NCI-H128 (cell line): ENCODE measurements at regions not wholly inside any gene's neighbourhood (a gene's known extent, or its start where the extent isn't known, plus 50 kb on each side); places are given as distances from the start of the nearest gene placed in this dataset.

ENCODE experiments used
- DNase-seq: peaks from one replicate; lab custom pipeline; 2025; ENCODE audit not compliant: unreplicated experiment; lab: John Stamatoyannopoulos, UW

DNA sequence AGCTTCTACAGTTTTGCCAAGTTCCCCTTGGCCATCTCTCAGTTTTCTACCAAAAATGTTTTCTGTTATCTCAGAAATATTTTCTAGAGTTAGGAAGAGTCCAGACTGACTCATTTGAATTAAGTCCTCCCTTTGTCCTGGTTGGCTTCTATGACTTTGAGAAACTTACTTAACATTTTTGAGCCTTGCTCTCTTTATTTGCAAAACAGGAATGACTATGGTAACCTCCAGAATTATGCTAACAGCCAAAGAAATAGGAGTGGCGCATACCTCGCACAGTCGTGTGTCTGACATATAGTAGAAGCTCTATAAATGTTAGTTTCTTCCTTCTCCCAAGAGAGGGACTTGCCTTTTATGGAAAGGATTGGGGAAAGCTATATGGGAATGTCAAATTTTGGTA lies 841.1 kb downstream of the TSN start:
- no peak for DNase-seq

DNA sequence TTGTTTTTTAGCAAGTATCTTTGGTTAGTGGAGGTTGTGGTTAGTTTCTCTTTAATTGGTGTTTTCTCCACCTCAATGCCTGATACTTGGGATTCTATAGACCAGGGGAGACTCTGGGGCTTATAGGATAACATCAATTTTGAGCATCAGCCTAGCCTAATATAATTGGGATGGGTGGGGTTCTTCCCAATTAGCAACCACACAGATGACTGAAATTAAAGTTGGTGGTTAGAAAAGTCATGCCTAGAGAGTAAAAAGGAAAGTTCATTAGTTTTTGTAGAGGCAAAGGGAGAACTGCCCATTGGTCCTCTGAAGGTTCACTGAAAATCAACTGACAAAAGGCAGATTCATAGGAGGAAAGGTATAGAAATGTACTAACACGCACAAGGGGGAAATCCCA lies 843.3 kb downstream of the TSN start:
- no peak for DNase-seq

GRCh38 chr2:122610948-122611609 lies 855.6 kb downstream of the TSN start:
- no peak for DNase-seq

GRCh38 chr2:122622934-122623333 lies 867.5 kb downstream of the TSN start:
- no peak for DNase-seq

DNA sequence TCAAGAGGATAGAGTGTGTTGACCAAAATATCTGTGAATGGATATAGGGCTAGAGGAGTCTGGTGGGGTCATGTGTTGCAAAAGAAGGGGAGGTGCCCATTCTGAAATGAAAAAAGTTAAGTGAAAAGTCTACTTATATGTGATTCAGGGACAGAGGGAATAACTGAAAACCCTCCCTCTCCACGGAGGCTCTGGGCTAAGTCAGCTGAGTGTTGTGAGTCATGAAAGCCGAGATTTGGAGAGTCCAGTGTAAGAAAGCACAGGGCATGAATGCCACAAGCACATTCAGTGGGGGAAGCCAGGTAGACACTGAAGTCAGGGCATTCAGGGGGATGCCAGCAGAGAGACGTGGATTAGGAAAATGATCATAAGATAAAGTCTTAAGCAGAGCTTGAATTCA lies 871.9 kb downstream of the TSN start:
- DNase-seq, result no peak

GRCh38 chr2:122634256-122634655 lies 878.8 kb downstream of the TSN start:
- DNase-seq, result no peak

DNA sequence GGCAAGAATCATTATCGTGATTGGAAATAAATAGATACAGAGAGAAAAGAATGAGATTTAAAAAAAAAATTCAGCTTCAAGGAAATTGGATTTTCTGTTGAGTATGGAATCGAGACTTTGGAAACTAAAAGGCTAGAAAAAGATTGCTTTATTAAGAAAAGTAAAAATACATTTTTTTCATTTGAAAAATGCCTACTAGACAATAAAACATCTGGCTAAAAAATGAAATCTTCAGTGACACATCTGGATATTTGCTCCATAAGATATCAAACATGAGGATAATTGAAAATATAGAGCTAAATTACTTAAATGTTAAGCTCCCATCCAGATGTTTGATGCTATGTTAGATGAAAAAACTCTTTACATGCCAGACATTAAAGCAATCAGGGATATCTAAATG lies 879.5 kb downstream of the TSN start:
- no peak for DNase-seq

- DNase-seq, result no peak
Observed at GRCh38 chr2:122635686-122636085, 880.2 kb downstream of the TSN start.

- no peak for DNase-seq
Observed at GRCh38 chr2:122636097-122636496, 880.6 kb downstream of the TSN start.

DNA sequence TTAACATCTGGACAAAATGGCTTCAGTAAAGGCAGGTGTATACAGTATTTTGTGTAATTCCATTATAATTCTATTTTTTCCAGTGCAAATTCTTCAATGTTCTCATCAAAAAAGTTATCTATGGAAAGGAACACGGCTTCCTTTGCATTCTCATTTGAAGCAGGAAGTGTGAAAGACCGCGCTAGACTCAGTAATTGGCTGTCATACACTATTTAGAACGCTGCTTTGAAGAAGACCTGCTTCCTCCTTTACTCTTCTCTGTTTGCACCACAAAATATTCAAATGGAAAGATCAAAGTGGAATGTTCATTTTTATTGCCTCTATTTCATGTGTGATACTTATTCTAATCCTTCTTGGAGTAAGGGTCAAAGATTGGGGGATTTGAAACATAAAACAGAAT lies 883.7 kb downstream of the TSN start:
- DNase-seq, result no peak

GRCh38 chr2:122639711-122640110 lies 884.3 kb downstream of the TSN start:
- DNase-seq, result no peak

DNA sequence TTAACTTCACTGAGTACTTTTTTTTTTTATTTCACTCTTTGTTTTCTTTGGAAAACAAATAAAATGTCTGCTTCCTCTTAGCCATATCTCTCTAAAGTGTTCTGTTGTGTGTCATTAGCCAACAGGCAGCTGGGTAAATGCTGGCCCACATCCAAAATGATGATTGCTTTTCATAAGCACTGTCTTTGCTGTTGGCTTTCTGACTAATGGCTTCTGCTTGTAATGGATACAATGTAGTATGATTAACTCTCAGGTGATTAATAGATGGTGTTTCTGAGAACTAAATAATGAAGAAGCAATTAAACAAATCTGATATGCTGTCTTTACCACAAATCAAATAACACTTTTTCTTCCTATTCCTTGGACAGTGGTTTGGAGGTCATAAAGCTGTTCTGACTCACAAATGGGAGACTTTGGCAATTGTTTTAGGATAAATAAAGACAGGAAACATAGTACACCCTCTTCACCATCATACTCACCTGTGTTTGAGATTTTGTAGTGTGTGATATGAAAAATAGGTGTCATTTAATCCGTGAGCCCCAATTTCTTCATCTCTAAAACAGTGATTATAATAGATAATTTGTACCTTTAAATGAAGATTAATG lies 888.4 kb downstream of the TSN start:
- DNase-seq, result peak; percentile 83

- no peak for DNase-seq
Observed at GRCh38 chr2:122651236-122651635, 895.8 kb downstream of the TSN start.

DNA sequence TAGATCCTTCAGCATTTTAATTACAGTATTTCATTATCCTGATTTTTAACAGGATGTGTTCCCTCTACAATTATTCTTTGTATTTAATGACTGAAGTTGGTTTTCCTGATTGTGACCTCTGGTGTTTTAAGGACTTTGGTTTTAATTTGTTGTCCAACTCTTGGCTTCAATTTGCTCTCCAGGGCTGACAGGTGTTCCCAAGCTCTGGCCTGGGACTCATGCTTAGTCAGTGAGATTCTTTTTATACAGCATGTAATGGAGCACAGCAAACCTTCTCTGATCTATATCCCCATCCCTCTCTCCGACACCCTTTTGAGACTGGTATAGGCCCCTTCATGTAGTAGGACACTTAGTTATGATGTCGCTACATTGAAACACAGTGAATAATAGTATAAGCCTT lies 896.3 kb downstream of the TSN start:
- no peak for DNase-seq

DNA sequence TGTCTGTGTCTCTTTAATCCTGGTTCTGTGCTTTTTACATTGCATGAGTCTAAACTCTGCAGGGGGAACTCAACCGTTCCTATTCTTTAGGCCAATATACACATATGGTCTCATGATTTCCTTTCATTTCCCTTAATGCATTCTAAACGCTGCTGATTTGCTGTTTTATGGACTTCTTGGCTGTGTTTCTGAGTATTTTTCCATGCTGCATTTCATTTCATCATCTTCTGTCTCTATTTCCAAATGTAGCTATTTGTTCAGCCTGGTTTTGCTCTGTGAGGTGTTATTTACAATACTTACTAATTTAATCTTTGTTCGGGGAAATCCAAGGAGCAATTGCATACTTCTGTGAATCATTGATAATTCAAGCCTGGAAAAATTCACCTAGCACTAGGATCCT lies 897.2 kb downstream of the TSN start:
- DNase-seq, result no peak

GRCh38 chr2:122656403-122656802 lies 901.0 kb downstream of the TSN start:
- DNase-seq, result no peak

DNA sequence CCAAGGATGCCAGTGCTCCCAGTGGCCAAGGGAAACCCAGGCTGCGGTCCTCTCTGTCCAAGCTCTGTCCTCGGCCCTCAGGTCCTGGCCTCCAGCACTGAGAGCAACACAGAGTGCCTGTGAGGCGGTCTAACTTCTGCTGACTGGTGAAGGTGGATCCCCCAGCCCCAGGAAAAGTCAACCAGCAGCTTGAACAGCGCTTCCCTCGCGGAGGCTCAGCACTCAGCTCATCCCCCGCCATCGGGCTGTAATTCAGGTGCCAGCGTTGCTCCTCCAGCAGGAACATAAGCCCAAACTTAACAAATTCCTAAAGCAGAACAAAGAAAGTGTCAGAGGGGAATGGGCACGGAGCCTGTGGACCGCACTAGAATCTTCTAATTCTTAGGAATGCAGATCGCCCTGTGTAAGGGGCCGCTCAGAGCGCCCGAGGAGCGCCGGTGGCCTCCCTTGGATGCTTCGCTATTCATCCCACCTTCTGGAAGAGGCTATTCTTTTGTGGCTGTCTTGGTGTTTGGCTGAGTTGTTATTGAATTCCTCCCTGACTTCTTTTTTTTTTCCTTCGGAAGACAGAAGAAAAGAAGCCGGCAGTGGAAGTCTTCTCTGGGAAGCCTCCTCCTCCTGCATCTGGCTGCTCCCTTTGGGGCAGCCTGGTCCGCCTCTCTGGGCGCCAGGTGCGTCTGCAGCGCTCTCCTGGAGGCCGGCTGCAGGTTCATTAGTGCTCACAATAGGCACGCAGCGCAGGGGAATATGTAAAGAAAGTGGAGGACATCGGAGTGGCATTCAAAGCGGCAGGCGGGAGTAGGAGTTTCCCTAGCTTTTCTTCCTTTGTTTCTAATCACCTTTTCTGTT lies 905.6 kb downstream of the TSN start:
- DNase-seq, result no peak

- DNase-seq, result no peak
Observed at GRCh38 chr2:122663620-122664019, 908.2 kb downstream of the TSN start.

DNA sequence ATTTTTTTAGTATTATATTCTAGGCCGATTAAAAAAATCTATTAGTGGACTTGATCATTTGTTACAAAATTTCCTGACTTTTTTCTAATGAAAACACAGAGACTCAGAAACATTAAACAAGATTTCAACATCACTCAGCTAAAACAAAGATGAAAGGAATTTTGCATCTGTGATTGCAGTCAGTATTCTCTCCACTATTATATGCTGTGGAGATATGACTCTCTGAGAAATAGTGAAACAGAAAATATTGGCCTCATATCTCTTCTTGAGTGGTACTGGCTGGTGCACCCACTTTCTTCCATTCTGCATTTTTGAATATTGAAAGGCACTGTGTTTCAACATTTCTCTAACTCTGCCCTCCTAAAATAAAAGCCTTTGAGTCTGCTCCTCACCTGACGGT lies 914.2 kb downstream of the TSN start:
- no peak for DNase-seq

GRCh38 chr2:122670897-122671296 lies 915.4 kb downstream of the TSN start:
- peak; percentile 52 for DNase-seq

DNA sequence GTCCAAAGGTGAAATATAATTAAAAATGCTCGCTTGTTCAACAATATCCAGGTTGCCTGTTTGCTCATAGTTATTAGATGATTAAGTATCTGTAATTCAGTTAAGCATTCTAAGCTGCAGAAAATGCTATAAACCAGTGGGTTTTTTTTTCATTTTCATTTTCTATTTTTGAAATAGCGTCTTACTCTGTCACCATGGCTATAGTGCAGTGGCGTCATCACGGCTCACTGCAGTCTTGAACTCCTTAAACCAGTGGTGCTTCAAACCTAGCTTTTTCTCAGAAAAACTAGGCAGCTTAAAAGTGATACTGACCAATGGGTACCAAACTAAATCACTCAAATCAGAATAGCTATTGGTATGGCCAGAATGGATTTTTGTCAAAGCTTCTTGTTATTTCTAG lies 925.2 kb downstream of the TSN start:
- DNase-seq, result no peak

DNA sequence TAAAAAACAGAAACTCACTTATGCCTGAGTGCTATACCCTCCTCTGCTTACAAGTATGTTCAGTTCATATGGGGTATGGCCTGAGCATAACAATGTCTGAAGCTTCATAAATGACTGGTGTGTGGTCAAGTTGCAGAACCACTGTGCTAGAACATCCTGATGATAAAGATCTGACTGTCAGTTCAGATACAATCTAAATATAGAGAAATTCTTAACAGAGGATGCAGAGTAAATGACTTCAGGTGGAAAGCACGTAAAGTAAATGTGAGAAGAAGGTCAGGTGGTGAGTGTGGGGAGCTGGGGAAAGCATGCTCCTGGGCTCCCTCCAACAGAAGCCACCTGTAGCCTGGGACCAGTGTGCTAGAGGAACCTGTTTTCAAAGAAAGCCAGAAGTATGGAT lies 926.2 kb downstream of the TSN start:
- no peak for DNase-seq
